ENCODE measurements at regions not wholly inside any gene's neighbourhood (a gene's known extent, or its start where the extent isn't known, plus 50 kb on each side); places are given as distances from the start of the nearest gene placed in this dataset.
"Not testable (repeated sequence)": the region's sequence is repeated elsewhere in the genome, so short reads cannot be mapped to it uniquely, and the experiment has no call there.

- TF ChIP-seq POLR2AphosphoS5 (IDR thresholded peaks at IDR 0.05; ENCODE audit: insufficient read depth in 1 of 2, low read depth in 1 of 2); CTCF (IDR thresholded peaks at IDR 0.05); POLR2A (IDR thresholded peaks at IDR 0.05): not testable (repeated sequence)
Measured at GRCh38 chrX:74098407-74098806, 205.6 kb upstream of the ZCCHC13 start.
